Ishikawa (cell line): ENCODE measurements at regions not wholly inside any gene's neighbourhood (a gene's known extent, or its start where the extent isn't known, plus 50 kb on each side); places are given as distances from the start of the nearest gene placed in this dataset.

Experiments used
- EP300 ChIP-seq: IDR thresholded peaks from 2 replicates; pipeline ENCODE4 v1.6.1; 2012; ENCODE audit warnings: borderline replicate concordance
- TAF1 ChIP-seq: IDR thresholded peaks from 2 replicates; pipeline ENCODE4 v1.6.1; 2012; ENCODE audit warnings: low read depth, mild to moderate bottlenecking

DNA sequence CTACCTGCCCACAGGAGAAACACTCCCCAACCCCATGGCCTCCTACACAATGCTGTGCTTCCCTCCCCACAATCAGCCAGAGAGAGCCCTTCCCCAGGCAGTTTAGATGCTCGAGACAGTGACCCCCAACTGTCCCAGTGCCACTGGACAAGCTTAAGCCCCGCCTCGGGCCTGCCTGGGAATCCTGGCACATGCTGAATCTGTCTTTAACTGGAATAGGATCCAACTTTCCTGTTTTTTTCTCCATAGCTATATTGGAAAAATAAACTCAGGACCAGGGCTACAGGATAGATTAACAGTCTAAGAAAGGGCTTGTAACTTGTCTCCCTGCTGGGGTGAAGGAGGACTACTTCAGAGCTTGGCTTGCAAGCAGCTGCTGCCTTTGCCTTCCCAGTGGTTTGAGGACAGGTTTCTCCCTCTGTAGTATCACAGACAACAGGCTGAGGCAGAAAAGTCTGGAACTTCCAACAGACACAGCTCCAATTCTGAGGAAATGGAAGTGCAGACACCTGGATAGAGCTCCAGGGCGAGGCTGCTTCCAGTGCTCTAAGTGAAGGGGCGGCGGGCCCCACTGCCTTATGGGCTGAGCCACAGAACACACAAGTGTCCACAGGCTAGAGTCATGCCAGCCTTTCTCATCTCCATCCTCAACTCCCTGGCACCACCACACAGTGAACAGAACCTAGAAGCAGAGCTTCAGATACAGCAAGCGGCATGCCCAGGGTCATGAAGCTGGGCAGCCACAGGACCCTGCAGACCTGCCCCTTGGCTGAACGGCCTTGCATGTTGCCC lies 228.3 kb downstream of the TUBA3C start:
- no peak for TF ChIP-seq EP300
- no peak for TF ChIP-seq TAF1
